GM12874 (cell line): ENCODE measurements at regions not wholly inside any gene's neighbourhood (a gene's known extent, or its start where the extent isn't known, plus 50 kb on each side); places are given as distances from the start of the nearest gene placed in this dataset.

Experiments
- CTCF ChIP-seq: IDR thresholded peaks from 2 replicates; pipeline ENCODE4 v1.5.1; 2011; ENCODE audit warnings: low read depth, mild to moderate bottlenecking, control low read depth, low read length, moderate library complexity; ENCODE audit not compliant: insufficient read depth

GRCh38 chr2:192247456-192247855 is 52.7 kb upstream of the TMEFF2 start:
- TF ChIP-seq CTCF = no peak

GRCh38 chr2:192246297-192246696 is 51.6 kb upstream of the TMEFF2 start:
- no peak for TF ChIP-seq CTCF

- no peak for TF ChIP-seq CTCF
These were observed 50.6 kb upstream of the TMEFF2 start for GRCh38 chr2:192245329-192245728.
